GM19438 (cell line): ENCODE measurements at regions not wholly inside any gene's neighbourhood (a gene's known extent, or its start where the extent isn't known, plus 50 kb on each side); places are given as distances from the start of the nearest gene placed in this dataset.

Source experiments
- ATAC-seq: cut with Tn5 transposase; IDR thresholded peaks from one replicate; pipeline ENCODE4 v1.9.1; 2021; ENCODE audit warnings: low read depth; ENCODE audit not compliant: unreplicated experiment

DNA sequence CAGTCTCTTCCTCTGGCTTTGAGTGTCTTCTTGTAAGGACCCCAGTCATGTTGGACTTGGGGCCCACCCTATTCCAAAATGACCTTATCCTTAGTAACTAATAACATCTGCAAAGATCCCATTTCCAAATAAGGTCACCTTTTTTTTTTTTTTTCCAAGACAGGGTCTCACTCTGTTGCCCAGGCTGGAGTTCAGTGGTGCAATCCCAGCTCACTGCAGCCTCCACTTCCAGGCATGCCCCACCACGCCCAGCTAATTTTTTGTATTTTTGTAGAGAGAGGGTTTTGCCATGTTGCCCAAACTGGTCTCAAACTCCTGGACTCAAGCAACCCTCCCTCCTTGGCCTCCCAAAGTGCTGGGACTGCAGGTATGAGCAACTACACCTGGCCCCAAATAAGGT lies 118.8 kb upstream of the GSE1 start:
- ATAC-seq = no peak

DNA sequence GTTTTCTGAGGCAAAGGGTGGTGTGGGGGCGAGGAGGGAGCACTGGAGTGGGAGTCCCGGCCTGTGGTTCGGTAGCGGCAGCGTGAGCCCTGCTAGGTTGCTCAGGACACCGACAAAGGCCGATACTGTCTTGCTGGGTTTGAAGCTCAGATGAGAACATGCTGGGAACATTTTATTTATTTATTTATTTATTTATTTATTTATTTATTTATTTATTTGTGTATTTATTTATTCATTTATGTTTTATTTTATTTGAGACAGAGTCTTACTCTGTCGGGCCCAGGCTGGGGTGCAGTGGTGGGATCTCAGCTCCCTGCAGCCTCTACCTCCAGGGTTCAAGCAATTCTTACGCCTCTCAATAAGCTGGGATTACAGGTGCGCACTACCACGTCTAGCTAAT lies 117.9 kb upstream of the GSE1 start:
- no peak for ATAC-seq

DNA sequence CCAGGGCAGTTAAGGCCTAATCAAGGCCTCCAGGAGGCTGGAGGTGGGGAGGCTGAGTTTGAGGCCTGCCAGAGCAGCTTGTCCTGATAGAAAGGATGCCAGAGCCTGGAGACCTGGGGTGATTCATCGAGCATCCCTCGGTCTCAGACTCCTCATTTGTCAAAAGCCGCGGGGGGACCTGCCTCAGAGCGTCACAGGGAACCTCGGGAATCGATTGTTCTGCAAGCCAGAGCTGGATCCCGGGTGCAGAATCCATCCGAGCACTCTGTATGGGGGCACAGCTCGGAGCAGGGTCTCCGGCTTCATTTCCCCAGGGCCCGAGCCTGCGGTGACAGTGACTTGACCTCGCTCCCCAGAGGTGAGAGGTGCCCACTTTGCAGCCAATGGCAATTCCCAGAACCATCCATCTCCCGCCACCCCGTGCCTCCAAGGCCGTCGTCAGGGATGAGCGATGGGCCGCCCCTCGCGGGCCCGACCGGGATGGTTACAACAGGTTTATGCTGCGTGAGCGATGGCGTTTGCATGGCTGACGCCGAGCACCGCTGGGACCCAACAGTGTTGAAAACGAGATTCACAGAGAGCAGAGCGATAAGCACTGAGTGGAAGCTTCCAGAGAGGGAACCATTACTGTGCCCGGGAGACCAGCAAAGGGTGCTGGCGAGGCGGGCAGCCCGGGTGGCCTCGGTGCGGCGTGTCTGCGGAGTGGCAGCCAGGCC lies 117.1 kb upstream of the GSE1 start:
- no peak for ATAC-seq

DNA sequence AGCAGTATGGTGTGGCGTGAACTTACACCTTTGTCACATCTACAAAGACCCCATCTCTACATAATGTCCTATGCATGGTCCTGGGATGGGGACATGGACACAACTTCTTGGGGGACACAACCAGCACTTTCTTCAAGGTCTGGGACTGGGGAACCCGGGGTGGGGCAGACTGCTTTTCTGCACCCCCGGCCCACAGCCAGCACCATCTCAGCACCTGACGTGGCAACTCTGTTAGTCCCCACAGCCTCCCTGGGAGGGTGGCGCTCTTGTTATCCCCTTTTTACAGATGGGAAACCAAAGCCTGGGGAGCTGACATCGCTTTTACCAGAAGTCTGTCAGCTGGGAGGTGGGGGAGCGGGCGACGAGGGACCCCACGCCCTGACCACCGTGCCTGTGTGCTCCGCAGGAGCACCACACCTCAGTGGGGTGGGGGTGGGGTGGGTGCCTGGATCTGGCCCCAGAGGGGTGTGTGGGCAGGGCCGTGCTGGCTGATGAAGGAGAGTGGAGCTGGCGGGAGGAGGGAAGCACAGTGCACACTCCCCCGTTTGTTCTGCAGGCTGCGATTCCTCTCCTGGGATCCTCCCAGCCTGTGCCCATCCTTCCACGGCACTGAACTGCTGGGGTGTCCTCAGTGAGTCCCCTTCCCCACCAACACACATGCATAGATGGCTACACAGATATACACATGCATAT lies 115.4 kb upstream of the GSE1 start:
- no peak for ATAC-seq

DNA sequence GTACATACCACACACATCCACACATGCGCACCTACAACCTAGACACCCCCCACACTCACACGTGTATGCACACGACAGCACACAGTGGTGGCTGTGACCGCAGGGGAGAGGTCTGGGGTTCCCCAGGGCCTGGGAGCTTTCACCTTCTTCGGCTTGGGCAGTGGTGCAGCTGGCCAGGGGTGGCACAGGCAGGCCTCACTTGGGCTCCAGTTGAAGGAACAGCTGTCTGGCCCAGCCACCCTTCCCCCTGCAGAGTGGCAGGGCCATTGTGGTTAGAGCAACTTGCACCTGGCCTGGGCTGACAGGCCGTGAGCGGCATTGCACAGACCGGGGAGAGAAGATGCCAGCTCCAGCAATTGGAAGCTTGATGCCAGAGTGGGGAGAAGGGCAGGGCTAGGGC lies 114.5 kb upstream of the GSE1 start:
- ATAC-seq = no peak

DNA sequence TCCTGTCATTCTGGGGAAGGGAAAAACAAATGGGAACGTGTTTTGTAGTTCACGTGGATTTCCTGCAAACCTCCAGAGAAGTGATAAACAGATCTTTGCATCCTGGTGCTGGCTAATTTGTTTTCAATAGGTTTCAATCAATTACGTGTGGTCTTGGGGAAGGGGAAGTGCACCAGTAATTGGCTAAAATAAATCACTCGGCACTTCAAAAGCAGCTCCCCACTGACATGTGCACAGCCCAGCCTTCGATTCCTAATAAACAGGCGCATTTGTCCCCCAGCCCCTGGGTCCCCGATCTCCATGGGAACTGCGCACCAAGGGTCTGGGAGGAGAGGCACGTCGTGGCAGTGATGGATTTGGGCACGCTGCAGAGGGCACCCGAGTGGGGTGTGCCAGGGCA lies 112.9 kb upstream of the GSE1 start:
- no peak for ATAC-seq

DNA sequence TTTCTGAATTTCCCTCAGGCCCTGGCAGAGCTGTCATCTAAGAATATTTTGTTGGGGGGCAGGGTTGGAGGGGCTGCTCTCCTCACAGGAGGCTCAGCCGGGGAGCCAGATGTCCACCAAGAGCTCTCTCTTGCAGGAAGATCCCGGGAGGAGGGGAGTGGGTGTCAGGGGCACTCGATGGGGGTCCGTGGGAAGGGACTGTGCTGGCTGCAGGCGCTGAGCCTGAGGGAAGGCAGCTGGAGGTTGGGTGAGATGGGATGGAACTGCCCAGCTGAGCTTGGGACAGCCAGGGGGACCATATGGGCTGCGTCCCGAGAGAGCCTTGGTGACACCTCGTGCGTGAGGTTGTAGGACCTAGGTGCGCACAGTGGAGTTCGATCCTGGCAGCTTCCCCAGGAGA lies 111.2 kb upstream of the GSE1 start:
- no peak for ATAC-seq

DNA sequence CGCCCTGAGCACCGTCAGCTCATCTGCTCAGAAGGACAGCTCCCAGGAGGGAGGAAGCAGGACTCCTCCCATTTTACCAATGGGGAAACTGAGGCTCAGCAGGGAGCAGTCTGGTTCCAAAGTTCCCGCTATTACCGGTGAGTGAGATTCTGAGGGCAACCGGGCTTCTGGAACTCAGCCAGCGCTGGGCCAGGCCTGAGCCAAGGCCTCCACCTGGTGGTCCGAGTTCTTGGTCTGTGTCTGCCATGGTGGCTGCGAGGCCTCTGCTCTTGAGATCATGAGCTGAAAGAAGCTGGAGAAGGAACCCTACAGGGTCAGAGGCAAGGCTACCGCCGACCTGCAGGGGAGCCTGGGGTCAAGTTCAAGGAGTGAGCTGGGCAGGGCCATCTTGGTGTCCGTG lies 110.8 kb upstream of the GSE1 start:
- no peak for ATAC-seq

DNA sequence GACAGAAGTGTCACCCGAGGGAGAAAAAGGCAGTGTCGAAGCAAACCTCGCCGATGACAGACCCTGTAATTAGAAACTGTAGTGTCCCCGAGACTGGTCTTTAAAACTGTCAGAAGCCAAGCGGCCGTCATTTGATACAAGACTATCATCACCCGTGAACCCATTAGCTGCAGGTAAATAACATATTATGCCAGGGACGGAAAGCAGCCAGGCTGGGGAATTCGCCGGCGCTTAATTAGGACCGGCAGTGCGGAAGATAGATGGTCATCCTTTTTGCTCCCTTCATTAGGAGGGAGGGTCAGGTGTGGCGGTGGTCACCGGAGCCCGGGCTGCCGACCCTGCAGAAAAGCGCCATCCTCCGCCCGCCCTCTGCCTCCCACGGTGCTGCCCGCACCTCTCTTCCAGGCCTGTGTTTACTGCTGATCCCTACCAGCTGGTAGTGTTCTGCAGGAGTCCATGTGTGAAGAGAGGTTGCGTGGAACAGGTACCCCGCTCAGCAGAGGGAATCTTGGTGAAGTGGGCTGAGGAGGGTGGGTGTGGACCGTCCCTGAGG lies 109.4 kb upstream of the GSE1 start:
- no peak for ATAC-seq

DNA sequence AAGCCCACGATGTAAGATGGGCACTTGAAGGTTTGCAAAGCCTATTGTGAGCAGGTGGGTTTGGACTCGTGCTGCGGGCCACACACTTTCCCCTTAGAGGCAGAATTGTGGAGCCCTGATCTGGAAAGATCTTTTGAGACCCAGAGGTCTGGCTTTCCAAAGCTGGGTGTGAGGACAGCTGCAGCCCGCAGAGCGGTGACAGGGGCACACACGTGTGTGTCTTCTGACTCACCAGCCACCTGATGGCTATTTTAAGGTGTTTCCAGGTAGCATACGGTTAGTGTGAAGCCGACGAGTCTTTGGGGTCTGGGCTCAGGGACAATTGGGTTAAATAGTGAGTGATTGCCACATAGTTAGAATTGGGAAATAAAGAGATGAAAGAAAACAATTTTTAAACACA lies 108.9 kb upstream of the GSE1 start:
- ATAC-seq = no peak

DNA sequence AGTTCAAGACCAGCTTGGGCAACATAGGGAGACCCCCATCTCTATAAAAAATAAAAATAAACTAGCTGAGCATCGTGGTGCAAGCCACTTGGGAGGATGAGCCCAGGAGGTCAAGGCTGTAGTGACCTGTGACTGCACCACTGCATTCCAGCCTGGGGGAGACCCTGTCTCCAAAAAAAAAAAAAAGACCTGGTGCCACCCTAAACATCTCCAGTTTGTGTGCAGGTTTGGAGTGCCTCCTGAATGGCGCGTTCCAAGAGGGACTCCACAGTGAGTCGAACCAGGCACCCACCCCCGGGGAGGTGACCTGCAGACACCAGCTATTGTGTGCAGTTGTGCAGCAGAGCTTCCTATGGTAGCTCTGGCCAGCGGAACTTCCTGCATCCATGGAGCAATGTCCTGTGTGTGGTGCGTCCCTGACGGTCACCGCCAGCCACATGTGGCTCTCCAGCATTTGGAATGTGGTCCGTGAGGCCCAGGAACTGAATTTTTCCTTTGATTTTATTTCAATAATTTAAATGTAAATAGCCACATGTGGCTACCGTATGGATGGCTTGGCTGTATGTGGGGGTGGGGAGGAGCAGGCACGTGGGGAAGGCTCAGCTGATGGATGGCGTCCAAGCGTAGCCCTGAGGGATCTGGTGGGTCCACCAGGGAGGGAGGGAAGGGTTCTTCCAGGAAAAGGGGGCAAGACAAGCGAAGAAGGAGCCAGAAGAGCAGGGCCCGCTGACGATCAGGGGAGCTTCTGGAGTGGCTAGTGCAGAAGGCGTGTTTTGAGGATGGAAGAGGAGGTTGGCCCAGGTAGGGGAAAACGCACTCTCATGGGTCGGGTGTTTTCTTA lies 107.1 kb upstream of the GSE1 start:
- ATAC-seq = no peak

DNA sequence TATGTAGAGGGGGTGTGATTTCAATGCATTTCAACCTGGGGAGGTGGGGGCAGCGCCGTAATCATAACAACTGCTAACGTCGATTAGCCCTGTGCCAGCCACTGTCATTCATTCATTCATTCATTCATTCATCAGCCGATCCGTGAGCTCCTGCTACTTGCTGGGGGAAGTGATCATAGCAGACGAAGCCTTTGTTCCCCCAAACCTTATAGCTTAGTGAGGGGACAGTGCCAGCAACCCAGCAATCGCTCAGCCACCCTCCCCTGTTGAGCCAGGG lies 106.5 kb upstream of the GSE1 start:
- ATAC-seq = no peak

DNA sequence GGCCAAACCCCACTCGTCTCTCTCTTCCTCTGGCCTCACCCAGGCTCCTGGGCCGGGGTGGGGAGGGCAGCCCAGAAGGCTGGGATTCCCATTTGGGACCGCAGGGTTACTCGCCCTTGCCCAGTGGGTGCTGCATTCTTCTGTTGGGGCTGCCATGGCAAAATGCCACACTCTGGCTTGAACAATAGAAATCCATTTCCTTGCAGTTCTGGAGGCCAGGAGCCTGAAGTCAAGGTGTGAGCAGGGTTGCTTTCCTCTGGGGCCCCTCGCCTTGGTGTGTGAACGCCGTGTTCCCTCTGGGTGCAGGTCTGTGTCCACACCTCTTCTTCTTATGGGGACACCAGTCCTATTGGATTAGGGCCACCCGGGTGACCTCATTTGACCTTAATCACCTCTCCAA lies 105.8 kb upstream of the GSE1 start:
- ATAC-seq = no peak

DNA sequence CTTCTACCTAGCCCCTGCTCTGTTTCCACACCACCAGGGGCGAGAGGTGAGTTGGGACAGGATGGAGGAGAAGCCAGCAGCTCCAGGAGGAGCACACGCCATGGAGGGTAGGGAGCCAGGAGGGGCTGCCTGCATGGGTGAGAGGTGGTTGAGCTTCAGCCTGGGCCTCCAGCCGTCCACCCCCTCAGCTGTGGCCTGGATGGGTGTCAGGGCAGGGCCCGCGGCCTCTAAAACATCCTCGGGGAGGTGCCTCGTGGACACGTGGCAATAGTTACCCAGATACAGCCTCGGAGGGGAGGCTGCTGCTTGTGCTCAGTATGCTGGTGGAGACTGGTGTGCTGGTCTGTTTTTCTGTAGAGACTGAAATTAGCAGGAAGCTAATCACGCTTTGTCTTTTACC lies 104.7 kb upstream of the GSE1 start:
- ATAC-seq = no peak

DNA sequence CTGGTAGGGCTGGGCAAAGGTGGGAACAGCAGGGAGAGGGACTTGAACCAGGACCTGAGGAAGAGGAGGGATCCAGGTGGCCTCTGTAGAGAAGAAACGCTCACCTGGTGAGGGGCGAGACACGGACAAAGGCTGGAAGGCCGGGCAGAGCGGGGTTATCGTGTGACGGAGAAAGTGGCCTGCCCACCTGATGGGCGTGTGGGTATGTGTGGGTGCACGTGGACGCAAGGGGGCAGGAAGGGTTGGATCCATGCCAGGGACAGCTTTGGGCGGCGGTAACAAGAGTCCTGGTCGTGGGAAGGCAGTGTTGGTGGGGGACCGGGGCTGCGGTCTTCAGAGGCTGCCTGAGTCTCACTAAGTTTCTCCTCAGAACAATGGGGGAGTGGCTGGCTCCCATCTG lies 104.1 kb upstream of the GSE1 start:
- no peak for ATAC-seq

DNA sequence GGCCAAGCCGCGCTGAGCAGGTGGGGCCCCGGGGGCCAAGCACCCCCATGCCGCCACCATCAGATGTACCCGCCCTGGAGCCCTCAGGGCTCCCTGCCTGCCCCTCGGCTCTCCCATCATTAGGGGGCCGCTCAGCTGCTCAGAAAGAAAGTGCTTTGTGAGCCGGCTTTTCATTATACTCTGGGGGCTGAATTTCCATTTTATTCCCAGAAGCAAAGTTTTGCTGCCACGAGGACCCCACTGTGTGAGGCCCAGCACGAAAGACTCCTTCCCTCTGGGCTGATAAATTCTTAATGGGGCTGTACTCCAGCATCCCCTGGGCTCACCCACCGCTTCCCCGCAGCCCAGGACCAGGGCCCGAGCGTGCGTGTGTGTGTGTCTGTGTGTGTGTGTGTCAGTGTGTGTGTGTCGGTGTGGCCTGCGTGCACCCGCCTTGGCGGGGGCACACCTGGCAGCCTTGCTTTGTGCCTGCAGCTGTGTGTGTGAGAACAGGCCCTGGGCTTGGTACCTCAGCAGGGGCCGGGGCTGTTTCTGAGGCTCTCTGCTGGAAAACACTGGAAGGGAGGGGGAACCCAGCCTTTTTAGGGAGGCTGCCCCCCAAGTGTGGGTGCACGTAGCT lies 103.0 kb upstream of the GSE1 start:
- no peak for ATAC-seq

DNA sequence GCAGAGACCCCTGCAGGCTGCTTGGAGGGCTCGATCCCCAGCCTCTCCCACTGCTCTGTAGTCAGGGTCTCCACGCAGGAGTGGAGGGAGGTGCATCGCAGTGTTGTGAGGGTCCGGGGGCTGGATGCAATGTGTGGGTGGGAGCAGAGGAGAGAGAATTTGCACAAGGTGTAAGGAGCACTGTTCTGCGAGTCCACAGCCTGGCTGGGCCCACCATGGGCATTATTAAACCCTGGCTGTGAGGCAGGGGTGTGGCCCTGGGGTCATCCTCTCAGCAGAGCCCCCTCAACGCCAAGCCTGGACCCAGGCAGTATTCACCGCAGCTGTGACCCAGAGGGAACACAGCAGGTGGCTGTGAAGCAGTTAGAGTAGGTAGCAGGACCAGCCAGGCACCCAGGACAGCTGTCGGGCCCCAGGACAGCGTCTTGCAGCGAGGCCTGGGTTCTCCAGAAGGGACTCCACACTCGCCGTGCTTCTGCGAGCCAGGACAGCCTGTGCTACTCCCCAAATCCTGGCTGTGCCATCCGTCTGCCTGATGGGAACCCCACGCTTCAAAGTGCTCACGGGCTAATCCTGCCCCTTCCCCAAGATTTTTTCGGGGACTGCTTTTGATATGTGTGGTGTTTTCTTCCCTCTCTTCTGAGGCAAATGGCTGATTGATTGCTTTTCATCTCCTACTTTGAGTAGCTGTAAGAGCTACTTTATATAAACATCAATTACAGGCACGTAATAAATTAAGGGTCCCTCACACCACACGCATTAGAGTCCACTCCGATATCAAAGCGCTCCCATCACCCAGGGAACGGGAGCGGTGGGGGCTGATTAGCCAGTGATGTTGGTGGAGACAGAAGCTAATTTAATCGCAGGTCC lies 100.9 kb upstream of the GSE1 start:
- no peak for ATAC-seq

DNA sequence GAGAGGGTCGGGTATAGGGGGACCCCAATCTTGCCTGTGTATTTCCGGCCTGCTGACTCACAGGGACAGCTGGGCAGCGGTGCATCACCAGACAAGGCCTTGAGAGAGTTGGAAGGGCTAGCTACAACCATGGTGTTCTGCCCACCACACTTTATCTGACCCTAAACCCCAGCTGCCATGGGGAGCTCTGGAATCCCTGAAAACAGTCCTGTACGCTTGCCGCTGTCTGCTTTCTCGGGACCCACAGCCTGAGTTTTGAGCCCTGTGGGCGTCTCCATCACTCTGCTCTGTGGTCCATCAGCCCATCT lies 100.4 kb upstream of the GSE1 start:
- ATAC-seq = no peak

DNA sequence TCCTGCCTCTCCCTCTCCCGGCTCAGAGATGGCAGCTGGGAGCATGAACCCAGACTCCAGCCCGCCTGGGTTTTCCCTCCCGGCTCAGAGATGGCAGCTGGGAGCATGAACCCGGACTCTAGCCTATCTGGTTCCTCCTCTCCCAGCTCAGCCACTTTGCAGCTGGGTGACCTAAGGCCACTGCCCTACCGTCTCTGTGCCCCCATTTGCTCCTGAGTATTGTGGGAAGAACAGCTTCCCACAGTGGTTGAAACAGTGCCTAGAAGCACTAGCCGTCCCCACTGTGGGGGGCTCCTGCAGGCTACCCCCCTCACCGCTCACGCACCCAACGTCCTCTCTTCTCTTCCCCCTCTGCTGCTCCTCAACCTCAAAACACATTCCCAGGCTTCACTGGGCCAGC lies 99.9 kb upstream of the GSE1 start:
- no peak for ATAC-seq

DNA sequence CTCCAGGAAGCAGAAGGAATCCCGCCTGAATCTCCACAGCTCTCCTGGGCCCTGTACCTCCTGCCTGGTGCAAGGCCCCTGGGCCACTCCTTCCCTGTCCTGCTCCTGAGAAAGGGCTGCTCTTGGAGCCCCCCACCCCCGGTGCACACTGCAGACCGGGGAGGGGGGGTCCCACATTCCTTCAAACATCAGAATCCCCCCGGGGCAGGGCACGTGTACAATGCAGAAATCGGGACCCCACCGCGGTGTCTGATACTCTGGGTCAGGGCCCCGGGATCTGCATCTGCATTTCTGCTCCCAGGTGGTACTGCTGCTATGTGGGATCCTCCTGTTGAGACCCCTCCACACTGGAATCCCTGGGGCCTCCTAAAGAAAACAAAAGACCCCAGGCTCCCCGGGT lies 99.5 kb upstream of the GSE1 start:
- ATAC-seq = no peak

DNA sequence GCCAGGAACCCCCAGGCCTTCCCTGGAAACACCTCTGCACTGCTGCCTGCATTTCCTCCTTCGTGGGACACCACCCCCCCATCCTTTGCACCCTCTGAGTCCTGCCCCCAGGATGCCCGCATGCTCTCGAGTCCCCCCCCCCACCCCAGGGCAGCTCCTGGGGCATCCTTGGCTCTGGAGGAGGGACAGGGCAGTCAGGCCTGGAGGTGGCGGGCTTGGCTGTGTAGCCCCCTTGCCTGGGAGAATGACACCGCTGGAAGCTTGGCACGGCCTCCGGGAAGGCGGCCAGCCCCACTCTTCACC lies 98.9 kb upstream of the GSE1 start:
- no peak for ATAC-seq
